Stomach smooth muscle (tissue), 2 donors: ENCODE measurements at regions not wholly inside any gene's neighbourhood (a gene's known extent, or its start where the extent isn't known, plus 50 kb on each side); places are given as distances from the start of the nearest gene placed in this dataset.

Experiments
- H3K27ac ChIP-seq: one replicate; pipeline ENCODE4 v1.7.0; 2013; ENCODE audit warnings: mild to moderate bottlenecking, low read length, inconsistent platforms
- H3K27me3 ChIP-seq, 2 donors: one replicate each; pipeline ENCODE4 v1.7.0; 2013; ENCODE audit warnings: low read length in 2 of 2; ENCODE audit not compliant: insufficient read depth in 2 of 2, control insufficient read depth in 1 of 2
- H3K36me3 ChIP-seq, 2 donors: one replicate each; pipeline ENCODE4 v1.7.0; 2013; ENCODE audit warnings: low read length in 2 of 2; ENCODE audit not compliant: control insufficient read depth in 2 of 2, insufficient read depth in 2 of 2
- H3K4me1 ChIP-seq: one replicate; pipeline ENCODE4 v1.7.0; 2013; ENCODE audit warnings: low read length; ENCODE audit not compliant: control insufficient read depth, insufficient read depth
- H3K4me3 ChIP-seq, 2 donors: one replicate each; pipeline ENCODE4 v1.7.0; 2013; ENCODE audit warnings: low read length in 2 of 2
- H3K9ac ChIP-seq, 2 donors: one replicate each; pipeline ENCODE4 v1.7.0; 2013; ENCODE audit warnings: low read length in 2 of 2, mild to moderate bottlenecking in 1 of 2
- H3K9me3 ChIP-seq, 2 donors: one replicate each; pipeline ENCODE4 v1.7.0; 2013; ENCODE audit warnings: low read length in 2 of 2; ENCODE audit not compliant: control insufficient read depth in 2 of 2
- donor health status: healthy.
- donor health status: Pancreatic carcinoma.

- no peak overlapping the region for H3K27ac ChIP-seq
- H3K36me3 ChIP-seq, result no peaks in the 10 kb centered on the region
- no peaks in the 10 kb centered on the region for H3K4me1 ChIP-seq
These were observed 322.4 kb downstream of the PTEN start for GRCh38 chr10:88185830-88186229.

GRCh38 chr10:88186335-88186734 lies 322.9 kb downstream of the PTEN start:
- Histone ChIP-seq H3K27me3 (no peaks in the 10 kb centered on the region), H3K36me3 (no peaks in the 10 kb centered on the region), H3K4me3 (no peak overlapping the region), H3K9me3 (no peaks in the 10 kb centered on the region), H3K9ac (no peak overlapping the region), H3K27ac (no peak overlapping the region), H3K4me1 (no peaks in the 10 kb centered on the region)

More at GRCh38 chr10:88185830-88186229, 322.4 kb downstream of the PTEN start:
- H3K9me3 ChIP-seq, result no peaks in the 10 kb centered on the region
- H3K9ac ChIP-seq, result no peak overlapping the region
- no peak overlapping the region for H3K4me3 ChIP-seq
- H3K27me3 ChIP-seq, result no peaks in the 10 kb centered on the region

- no peaks in the 10 kb centered on the region for H3K4me1 ChIP-seq
- H3K4me3 ChIP-seq, result no peak overlapping the region
- no peak overlapping the region for H3K27ac ChIP-seq
- no peaks in the 10 kb centered on the region for H3K27me3 ChIP-seq
- H3K9ac ChIP-seq, result no peak overlapping the region
- H3K36me3 ChIP-seq, result no peaks in the 10 kb centered on the region
- no peaks in the 10 kb centered on the region for H3K9me3 ChIP-seq
These were observed 324.0 kb downstream of the PTEN start for GRCh38 chr10:88187472-88187871.

GRCh38 chr10:88190123-88190522 lies 326.7 kb downstream of the PTEN start:
- Histone ChIP-seq H3K4me3 (no peak overlapping the region), H3K9me3 (no peaks in the 10 kb centered on the region), H3K36me3 (no peaks in the 10 kb centered on the region), H3K9ac (no peak overlapping the region), H3K27me3 (no peaks in the 10 kb centered on the region), H3K4me1 (no peaks in the 10 kb centered on the region), H3K27ac (no peak overlapping the region)

GRCh38 chr10:88190540-88191235 lies 327.3 kb downstream of the PTEN start:
- no peaks in the 10 kb centered on the region for H3K36me3 ChIP-seq
- no peaks in the 10 kb centered on the region for H3K9me3 ChIP-seq
- H3K27ac ChIP-seq, result no peak overlapping the region
- H3K27me3 ChIP-seq, result no peaks in the 10 kb centered on the region
- H3K4me1 ChIP-seq, result no peaks in the 10 kb centered on the region
- no peak overlapping the region for H3K4me3 ChIP-seq
- H3K9ac ChIP-seq, result no peak overlapping the region

GRCh38 chr10:88193018-88193417 lies 329.6 kb downstream of the PTEN start:
- Histone ChIP-seq H3K27ac (no peak overlapping the region), H3K27me3 (no peaks in the 10 kb centered on the region), H3K36me3 (no peaks in the 10 kb centered on the region), H3K4me1 (no peaks in the 10 kb centered on the region), H3K9ac (no peak overlapping the region), H3K9me3 (no peaks in the 10 kb centered on the region), H3K4me3 (no peak overlapping the region)

- Histone ChIP-seq H3K4me3 (no peak overlapping the region), H3K27me3 (no peaks in the 10 kb centered on the region), H3K9ac (no peak overlapping the region), H3K27ac (no peak overlapping the region), H3K4me1 (no peaks in the 10 kb centered on the region), H3K36me3 (no peaks in the 10 kb centered on the region), H3K9me3 (no peaks in the 10 kb centered on the region)
These were observed 330.8 kb downstream of the PTEN start for GRCh38 chr10:88194041-88194887.

GRCh38 chr10:88194961-88195367 lies 331.5 kb downstream of the PTEN start:
- no peaks in the 10 kb centered on the region for H3K4me1 ChIP-seq
- no peak overlapping the region for H3K4me3 ChIP-seq
- H3K9ac ChIP-seq, result no peak overlapping the region
- H3K9me3 ChIP-seq, result no peaks in the 10 kb centered on the region
- H3K27ac ChIP-seq, result no peak overlapping the region
- no peaks in the 10 kb centered on the region for H3K27me3 ChIP-seq
- H3K36me3 ChIP-seq, result no peaks in the 10 kb centered on the region

GRCh38 chr10:88195841-88196240 lies 332.4 kb downstream of the PTEN start:
- no peak overlapping the region for H3K4me3 ChIP-seq
- H3K9ac ChIP-seq, result no peak overlapping the region
- H3K36me3 ChIP-seq, result no peaks in the 10 kb centered on the region
- no peaks in the 10 kb centered on the region for H3K4me1 ChIP-seq
- no peaks in the 10 kb centered on the region for H3K27me3 ChIP-seq
- no peaks in the 10 kb centered on the region for H3K9me3 ChIP-seq
- no peak overlapping the region for H3K27ac ChIP-seq

- H3K27ac ChIP-seq, result no peak overlapping the region
- no peaks in the 10 kb centered on the region for H3K4me1 ChIP-seq
- no peaks in the 10 kb centered on the region for H3K27me3 ChIP-seq
- H3K9ac ChIP-seq, result no peak overlapping the region
- H3K36me3 ChIP-seq, result no peaks in the 10 kb centered on the region
- no peaks in the 10 kb centered on the region for H3K9me3 ChIP-seq
- no peak overlapping the region for H3K4me3 ChIP-seq
These were observed 332.9 kb downstream of the PTEN start for GRCh38 chr10:88196291-88196690.

- H3K27ac ChIP-seq, result no peak overlapping the region
- H3K27me3 ChIP-seq, result no peaks in the 10 kb centered on the region
- no peak overlapping the region for H3K9ac ChIP-seq
- no peaks in the 10 kb centered on the region for H3K4me1 ChIP-seq
- no peak overlapping the region for H3K4me3 ChIP-seq
- H3K36me3 ChIP-seq, result no peaks in the 10 kb centered on the region
- H3K9me3 ChIP-seq, result no peaks in the 10 kb centered on the region
These were observed 334.6 kb downstream of the PTEN start for GRCh38 chr10:88198023-88198422.
